Mesendoderm (in vitro differentiated cells): ENCODE measurements at regions not wholly inside any gene's neighbourhood (a gene's known extent, or its start where the extent isn't known, plus 50 kb on each side); places are given as distances from the start of the nearest gene placed in this dataset.

ENCODE experiments used
- DNase-seq: peaks from one replicate; pipeline ENCODE4 v3.0.0; 2013
- H2AK5ac ChIP-seq: 2 replicates; pipeline ENCODE4 v1.6.1; 2013; ENCODE audit warnings: low read length, inconsistent platforms
- H2BK120ac ChIP-seq: 2 replicates; pipeline ENCODE4 v1.6.1; 2013; ENCODE audit warnings: low read depth, mild to moderate bottlenecking, low read length, moderate library complexity, mixed read lengths
- H2BK15ac ChIP-seq: replicated peaks from 2 replicates; pipeline ENCODE4 v1.6.1; 2013; ENCODE audit warnings: low read depth, mild to moderate bottlenecking, moderate library complexity
- H2BK5ac ChIP-seq: 2 replicates; pipeline ENCODE4 v1.6.1; 2013; ENCODE audit warnings: low read length, inconsistent platforms
- H3K18ac ChIP-seq: 2 replicates; pipeline ENCODE4 v1.6.1; 2013; ENCODE audit warnings: mild to moderate bottlenecking, low read length, mixed read lengths
- H3K23ac ChIP-seq: one replicate; pipeline ENCODE4 v1.6.1; 2013; ENCODE audit warnings: low read length
- H3K27ac ChIP-seq: 2 replicates; pipeline ENCODE4 v1.5.1; 2013; ENCODE audit warnings: low read depth, mild to moderate bottlenecking, inconsistent platforms, low read length, moderate library complexity
- H3K27me3 ChIP-seq: 2 replicates; pipeline ENCODE4 v1.6.1; 2013; ENCODE audit warnings: low read length, control low read depth, mild to moderate bottlenecking, inconsistent platforms; ENCODE audit not compliant: insufficient read depth, poor library complexity
- H3K36me3 ChIP-seq: 2 replicates; pipeline ENCODE4 v1.6.1; 2013; ENCODE audit warnings: low read length, inconsistent platforms; ENCODE audit not compliant: control insufficient read depth, insufficient read depth
- H3K4ac ChIP-seq: one replicate; pipeline ENCODE4 v1.6.1; 2013; ENCODE audit warnings: low read depth, mild to moderate bottlenecking, low read length, moderate library complexity
- H3K4me1 ChIP-seq: 2 replicates; pipeline ENCODE4 v1.6.1; 2013; ENCODE audit warnings: low read depth, low read length, inconsistent platforms; ENCODE audit not compliant: control insufficient read depth
- H3K4me2 ChIP-seq: 2 replicates; pipeline ENCODE4 v1.6.1; 2013; ENCODE audit warnings: low read length
- H3K4me3 ChIP-seq: 2 replicates; pipeline ENCODE4 v1.5.1; 2013; ENCODE audit warnings: mild to moderate bottlenecking, low read length
- H3K56ac ChIP-seq: one replicate; pipeline ENCODE4 v1.6.1; 2013; ENCODE audit warnings: low read length
- H3K79me1 ChIP-seq: 2 replicates; pipeline ENCODE4 v1.6.1; 2013; ENCODE audit warnings: low read length, inconsistent platforms
- H3K79me2 ChIP-seq: 2 replicates; pipeline ENCODE4 v1.6.1; 2013; ENCODE audit warnings: mild to moderate bottlenecking, low read length; ENCODE audit not compliant: control insufficient read depth, insufficient read depth
- H3K9ac ChIP-seq: 2 replicates; pipeline ENCODE4 v1.6.1; 2013; ENCODE audit warnings: low read length, inconsistent platforms
- H4K5ac ChIP-seq: one replicate; pipeline ENCODE4 v1.6.1; 2013; ENCODE audit warnings: low read length
- H4K8ac ChIP-seq: one replicate; pipeline ENCODE4 v1.6.1; 2013; ENCODE audit warnings: low read depth, mild to moderate bottlenecking, control low read depth, low read length, moderate library complexity
- WGBS: extraction: QIAGEN DNeasy Blood & Tissue Kit; methylation state at CpG from one replicate; pipeline ENCODE4 v1.1.7; 2013; ENCODE audit warnings: low lambda C conversion rate, missing lambda C conversion rate; ENCODE audit not compliant: insufficient coverage; ENCODE audit errors: extremely low coverage; 5-methylcytosine and 5-hydroxymethylcytosine counted together

GRCh38 chr5:53311681-53312080, 168.7 kb upstream of the FST start:
- H3K4me1 ChIP-seq = no peaks in the 10 kb centered on the region

GRCh38 chr5:53313145-53313544, 167.3 kb upstream of the FST start:
- H3K36me3 ChIP-seq = no peaks in the 10 kb centered on the region
- no peak overlapping the region for H2BK5ac ChIP-seq
- H2BK120ac ChIP-seq = no peak overlapping the region
- H3K4me3 ChIP-seq = no peak overlapping the region
- H3K4ac ChIP-seq = no peak overlapping the region
- H3K4me2 ChIP-seq = no peak overlapping the region
- H3K79me1 ChIP-seq = no peaks in the 10 kb centered on the region
- H2BK15ac ChIP-seq = no peak overlapping the region
- H2AK5ac ChIP-seq = no peak overlapping the region
- no peak overlapping the region for H3K18ac ChIP-seq
- no peak overlapping the region for H3K27ac ChIP-seq
- no CpG with 5 or more reads among the region's 2 CpGs for WGBS
- no peak overlapping the region for H3K56ac ChIP-seq
- H3K9ac ChIP-seq = no peak overlapping the region
- H3K27me3 ChIP-seq = no peaks in the 10 kb centered on the region
- H4K8ac ChIP-seq = no peak overlapping the region
- H3K23ac ChIP-seq = no peak overlapping the region
- H4K5ac ChIP-seq = no peak overlapping the region
- H3K4me1 ChIP-seq = no peaks in the 10 kb centered on the region
- no peak for DNase-seq
- no peaks in the 10 kb centered on the region for H3K79me2 ChIP-seq

More at GRCh38 chr5:53311681-53312080, 168.7 kb upstream of the FST start:
- Histone ChIP-seq H2BK120ac (no peak overlapping the region), H3K4ac (no peak overlapping the region), H3K79me1 (no peaks in the 10 kb centered on the region), H4K5ac (no peak overlapping the region), H3K56ac (no peak overlapping the region), H3K9ac (no peak overlapping the region), H4K8ac (no peak overlapping the region), H3K79me2 (no peaks in the 10 kb centered on the region), H2BK15ac (no peak overlapping the region), H3K27ac (no peak overlapping the region), H3K4me3 (no peak overlapping the region), H2BK5ac (no peak overlapping the region), H3K27me3 (no peaks in the 10 kb centered on the region), H2AK5ac (no peak overlapping the region), H3K23ac (no peak overlapping the region), H3K36me3 (no peaks in the 10 kb centered on the region), H3K18ac (no peak overlapping the region), H3K4me2 (no peak overlapping the region)
- no peak for DNase-seq
- no CpG with 5 or more reads among the region's 2 CpGs for WGBS

- no peak overlapping the region for H2BK15ac ChIP-seq
- no CpG with 5 or more reads among the region's 2 CpGs for WGBS
- no peaks in the 10 kb centered on the region for H3K36me3 ChIP-seq
- no peak overlapping the region for H3K4me3 ChIP-seq
- no peaks in the 10 kb centered on the region for H3K4me1 ChIP-seq
- H3K79me1 ChIP-seq = no peaks in the 10 kb centered on the region
- no peak overlapping the region for H4K8ac ChIP-seq
- no peak overlapping the region for H3K27ac ChIP-seq
- H3K18ac ChIP-seq = no peak overlapping the region
- no peaks in the 10 kb centered on the region for H3K27me3 ChIP-seq
- H3K4ac ChIP-seq = no peak overlapping the region
- H2BK120ac ChIP-seq = no peak overlapping the region
- H3K79me2 ChIP-seq = no peaks in the 10 kb centered on the region
- peak; percentile 54 for DNase-seq
- no peak overlapping the region for H3K4me2 ChIP-seq
- no peak overlapping the region for H4K5ac ChIP-seq
- H2AK5ac ChIP-seq = no peak overlapping the region
- H3K56ac ChIP-seq = no peak overlapping the region
- no peak overlapping the region for H3K23ac ChIP-seq
- H3K9ac ChIP-seq = no peak overlapping the region
- H2BK5ac ChIP-seq = no peak overlapping the region
Measured at GRCh38 chr5:53318303-53318702, 162.1 kb upstream of the FST start.

- Histone ChIP-seq H2BK15ac (no peak overlapping the region), H3K4me2 (no peak overlapping the region), H3K27ac (no peak overlapping the region), H3K4me1 (no peaks in the 10 kb centered on the region), H3K4ac (no peak overlapping the region), H3K36me3 (no peaks in the 10 kb centered on the region), H3K79me2 (no peaks in the 10 kb centered on the region), H3K56ac (no peak overlapping the region), H3K9ac (no peak overlapping the region), H2BK120ac (no peak overlapping the region), H2AK5ac (no peak overlapping the region), H2BK5ac (no peak overlapping the region), H3K4me3 (no peak overlapping the region), H3K23ac (no peak overlapping the region), H3K18ac (peak overlapping the region; percentile 28), H4K5ac (no peak overlapping the region), H4K8ac (no peak overlapping the region), H3K79me1 (no peaks in the 10 kb centered on the region), H3K27me3 (no peaks in the 10 kb centered on the region)
- WGBS = no CpG with 5 or more reads among the region's 5 CpGs
- no peak for DNase-seq
Measured at GRCh38 chr5:53319315-53319714, 161.1 kb upstream of the FST start.

GRCh38 chr5:53321073-53321472, 159.4 kb upstream of the FST start:
- no peak overlapping the region for H3K4ac ChIP-seq
- no peak overlapping the region for H3K18ac ChIP-seq
- H3K79me2 ChIP-seq = no peaks in the 10 kb centered on the region
- H2BK5ac ChIP-seq = no peak overlapping the region
- no peak overlapping the region for H3K27ac ChIP-seq
- no peak overlapping the region for H3K9ac ChIP-seq
- H3K4me2 ChIP-seq = no peak overlapping the region
- no peaks in the 10 kb centered on the region for H3K4me1 ChIP-seq
- H3K36me3 ChIP-seq = no peaks in the 10 kb centered on the region
- no peak for DNase-seq
- no peak overlapping the region for H2BK120ac ChIP-seq
- H2AK5ac ChIP-seq = no peak overlapping the region
- no peak overlapping the region for H3K23ac ChIP-seq
- no peaks in the 10 kb centered on the region for H3K27me3 ChIP-seq
- H4K8ac ChIP-seq = no peak overlapping the region
- no peak overlapping the region for H3K4me3 ChIP-seq
- H3K79me1 ChIP-seq = no peaks in the 10 kb centered on the region
- no peak overlapping the region for H3K56ac ChIP-seq
- WGBS = no CpG with 5 or more reads among the region's 1 CpG
- no peak overlapping the region for H4K5ac ChIP-seq
- no peak overlapping the region for H2BK15ac ChIP-seq

- Histone ChIP-seq H3K79me1 (no peaks in the 10 kb centered on the region), H3K9ac (no peak overlapping the region), H3K36me3 (no peaks in the 10 kb centered on the region), H3K56ac (no peak overlapping the region), H2AK5ac (no peak overlapping the region), H4K8ac (no peak overlapping the region), H3K4me1 (no peaks in the 10 kb centered on the region), H3K23ac (no peak overlapping the region), H3K4ac (no peak overlapping the region), H3K79me2 (no peaks in the 10 kb centered on the region), H3K27me3 (no peaks in the 10 kb centered on the region), H3K4me2 (no peak overlapping the region), H2BK5ac (no peak overlapping the region), H2BK15ac (no peak overlapping the region), H2BK120ac (no peak overlapping the region), H3K18ac (no peak overlapping the region), H3K27ac (no peak overlapping the region), H3K4me3 (no peak overlapping the region), H4K5ac (no peak overlapping the region)
- DNase-seq = no peak
- no CpG with 5 or more reads among the region's 2 CpGs for WGBS
Measured at GRCh38 chr5:53321721-53322120, 158.7 kb upstream of the FST start.
